HG03045 (cell line): ENCODE measurements at regions not wholly inside any gene's neighbourhood (a gene's known extent, or its start where the extent isn't known, plus 50 kb on each side); places are given as distances from the start of the nearest gene placed in this dataset.

Source experiments
- ATAC-seq: cut with Tn5 transposase; IDR thresholded peaks from one replicate; pipeline ENCODE4 v1.9.1; 2021; ENCODE audit warnings: mild to moderate bottlenecking, moderate library complexity; ENCODE audit not compliant: unreplicated experiment

DNA sequence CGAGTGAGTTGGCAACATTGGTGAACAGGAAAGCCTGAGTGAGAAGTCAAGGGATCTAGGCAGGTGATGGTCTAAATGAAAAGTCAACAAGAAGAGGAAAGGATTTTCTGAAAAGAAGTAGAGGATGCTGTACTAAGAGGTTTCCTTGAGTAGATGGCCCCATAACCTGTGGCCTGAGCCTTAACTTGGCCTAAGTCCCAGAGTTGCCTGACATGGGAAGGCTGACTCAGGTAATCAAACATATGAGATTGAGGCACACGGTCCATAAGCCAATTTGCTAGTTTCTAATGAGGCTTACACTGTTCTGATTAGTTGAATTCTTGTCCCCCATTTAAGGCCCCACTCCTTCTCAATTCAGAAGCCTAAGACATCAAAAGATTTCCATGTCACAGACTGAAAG is 262.5 kb upstream of the LMCD1 start:
- ATAC-seq: no peak

DNA sequence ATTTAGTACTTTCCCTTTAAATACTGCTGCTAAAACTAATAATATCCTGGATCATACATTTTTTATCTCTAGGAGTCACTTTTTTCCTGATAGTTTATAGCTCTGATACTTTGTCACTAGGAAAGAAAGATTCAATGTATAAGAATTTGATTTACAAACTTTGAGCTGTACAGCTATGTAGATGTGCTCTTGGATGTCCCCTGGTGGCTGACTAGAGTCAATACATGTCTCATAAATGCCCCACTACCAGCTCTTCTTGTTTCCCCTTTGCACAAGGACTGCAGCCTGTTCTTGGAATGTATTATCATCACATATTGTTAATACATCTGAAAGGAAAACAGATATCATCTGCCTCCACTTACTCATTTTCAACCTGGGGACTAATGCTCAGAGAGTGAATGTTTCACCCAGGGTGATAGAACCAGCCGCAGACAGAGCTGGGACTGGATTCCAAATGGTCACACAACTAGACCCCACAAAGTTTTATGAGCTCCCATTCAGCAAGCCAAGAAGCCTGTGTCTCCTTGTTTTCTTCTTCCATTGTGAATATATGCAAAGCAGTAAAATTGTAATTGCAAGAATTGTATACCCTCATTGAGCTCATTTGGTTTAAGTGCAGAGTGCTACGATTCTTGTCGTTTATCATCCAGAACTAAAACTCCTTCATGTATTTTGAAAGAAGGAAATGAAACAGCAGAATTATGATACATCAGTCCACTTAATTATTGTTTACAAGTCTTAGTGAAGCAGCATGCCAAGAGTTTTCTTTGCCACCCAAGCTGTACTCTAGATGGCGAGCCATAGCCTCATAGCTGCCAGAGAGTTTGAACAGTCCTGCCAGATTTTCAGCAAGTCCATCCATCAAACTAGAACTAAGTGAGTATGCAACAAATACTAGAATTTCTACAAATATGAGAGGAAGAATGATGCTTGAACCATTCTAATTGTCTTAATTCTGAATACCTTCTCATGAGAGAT is 261.6 kb upstream of the LMCD1 start:
- peak; percentile 87 for ATAC-seq

DNA sequence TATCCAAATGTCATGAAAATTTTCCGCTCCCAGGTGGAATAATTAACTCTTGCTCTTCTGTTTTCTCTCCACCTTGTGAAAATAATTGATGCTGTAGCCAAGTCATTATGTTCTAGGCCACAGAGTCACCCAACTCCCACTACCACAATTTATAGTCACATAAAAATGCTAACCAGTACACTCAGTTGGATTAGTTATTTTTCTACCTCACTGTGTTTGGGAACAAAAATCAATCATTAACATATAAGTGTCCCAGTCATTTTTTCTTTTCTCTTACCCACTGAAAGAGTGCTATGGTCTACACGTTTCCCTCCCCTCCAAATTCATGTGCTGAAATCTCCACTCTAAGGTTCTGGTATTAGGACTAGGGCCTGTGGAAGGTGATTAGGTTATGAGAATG is 255.6 kb upstream of the LMCD1 start:
- ATAC-seq: no peak

DNA sequence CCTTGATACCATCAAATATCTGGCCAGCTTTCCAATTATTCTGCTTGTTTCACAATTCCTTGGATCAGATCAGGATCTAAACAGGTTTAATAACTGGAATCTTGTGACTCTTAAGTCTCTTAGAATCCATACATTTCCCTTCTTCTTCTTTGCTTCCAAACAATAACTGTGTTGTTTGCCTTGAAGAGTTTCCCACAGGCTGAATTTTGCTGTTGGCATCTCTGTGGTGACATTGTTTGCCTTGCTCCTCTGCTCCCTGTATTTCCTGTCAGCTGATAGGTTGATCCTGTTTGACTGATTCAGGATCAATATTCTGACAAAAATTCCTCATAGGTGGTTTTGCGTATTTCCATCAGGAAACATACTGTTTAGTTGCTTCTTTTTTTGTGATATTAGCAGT is 248.4 kb upstream of the LMCD1 start:
- ATAC-seq: no peak

DNA sequence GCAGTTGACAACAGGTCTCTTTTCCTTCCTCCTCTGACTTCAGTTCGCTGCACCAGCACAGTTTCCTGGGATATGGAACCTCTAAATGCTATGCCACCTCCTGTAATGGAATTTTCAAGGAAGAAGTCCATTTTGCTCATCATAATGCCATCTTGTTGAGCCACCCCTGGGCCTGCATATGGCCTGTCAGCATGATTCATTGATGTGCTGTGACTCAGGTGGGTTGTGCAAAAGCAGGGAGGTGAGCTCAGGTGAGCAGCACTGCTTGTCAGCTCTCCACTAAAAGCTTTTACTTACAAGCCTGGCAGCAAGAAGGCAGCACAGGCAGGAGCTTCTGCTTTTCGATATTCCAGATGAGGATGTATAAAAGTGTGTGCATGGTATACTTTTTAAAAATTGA is 247.1 kb upstream of the LMCD1 start:
- no peak for ATAC-seq

DNA sequence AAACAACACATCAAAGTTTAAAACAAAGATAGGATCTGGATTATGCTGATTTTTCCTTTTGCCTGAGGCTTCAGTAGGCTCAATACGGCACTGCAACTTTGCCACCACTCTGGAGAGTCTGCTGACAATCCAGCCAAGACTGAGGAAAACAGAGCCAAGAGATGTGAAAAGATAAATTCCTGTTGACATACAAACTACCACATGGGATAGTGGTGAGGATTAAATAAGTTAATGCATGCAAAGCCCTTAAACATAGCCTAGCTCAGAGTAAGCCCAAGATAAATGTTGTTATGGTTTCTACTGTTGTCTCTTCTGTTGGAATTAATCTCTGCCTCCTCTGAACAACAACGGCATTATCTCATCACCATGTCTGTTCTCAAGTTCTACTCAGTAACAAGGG is 245.9 kb upstream of the LMCD1 start:
- no peak for ATAC-seq

DNA sequence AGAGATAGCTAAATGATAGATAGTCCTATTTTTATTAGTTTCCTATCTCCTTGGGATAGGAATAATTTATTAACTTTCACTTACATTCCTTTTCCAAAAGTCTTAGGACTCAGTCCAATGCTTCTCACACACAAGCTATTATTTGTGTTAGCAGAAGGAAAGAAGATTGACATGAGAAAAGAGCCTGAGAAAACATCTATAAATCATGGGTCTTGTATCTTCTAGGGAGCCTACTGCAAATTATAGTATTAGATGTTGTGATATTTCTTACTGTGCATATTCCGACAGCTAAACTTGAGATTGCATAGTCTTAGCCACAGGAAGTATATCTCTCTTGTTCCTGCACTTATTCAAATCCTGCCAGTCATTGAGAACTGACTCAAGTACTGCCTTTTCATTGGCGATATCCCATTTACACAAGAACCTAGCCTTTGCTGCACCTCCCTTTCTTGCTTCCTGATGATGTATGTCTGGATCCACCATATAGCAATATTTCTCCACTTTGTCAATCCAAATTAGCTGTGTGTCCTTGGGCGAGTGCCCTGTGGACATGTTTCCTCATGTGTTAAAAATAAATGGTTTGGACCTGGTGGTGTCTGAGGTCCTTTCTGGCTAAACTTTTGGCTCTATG is 245.1 kb upstream of the LMCD1 start:
- ATAC-seq: no peak

DNA sequence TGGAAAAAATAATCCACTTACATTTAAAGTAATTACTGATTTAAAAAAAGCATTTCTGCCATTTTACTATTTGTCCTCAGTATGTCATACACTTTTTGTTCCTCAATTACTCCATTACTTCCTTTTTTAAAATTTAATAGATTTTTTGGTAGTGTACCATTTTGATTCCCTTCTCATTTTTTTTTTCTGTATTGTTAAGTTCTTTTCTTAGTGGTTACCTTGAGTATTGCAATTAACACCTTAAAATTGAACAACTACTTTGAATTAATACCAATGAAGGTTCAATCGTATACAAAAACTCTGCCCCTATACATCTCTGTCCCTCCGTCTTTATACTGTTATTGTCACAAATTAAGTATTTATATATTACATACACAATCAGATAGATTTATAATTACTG is 240.6 kb upstream of the LMCD1 start:
- ATAC-seq: no peak

DNA sequence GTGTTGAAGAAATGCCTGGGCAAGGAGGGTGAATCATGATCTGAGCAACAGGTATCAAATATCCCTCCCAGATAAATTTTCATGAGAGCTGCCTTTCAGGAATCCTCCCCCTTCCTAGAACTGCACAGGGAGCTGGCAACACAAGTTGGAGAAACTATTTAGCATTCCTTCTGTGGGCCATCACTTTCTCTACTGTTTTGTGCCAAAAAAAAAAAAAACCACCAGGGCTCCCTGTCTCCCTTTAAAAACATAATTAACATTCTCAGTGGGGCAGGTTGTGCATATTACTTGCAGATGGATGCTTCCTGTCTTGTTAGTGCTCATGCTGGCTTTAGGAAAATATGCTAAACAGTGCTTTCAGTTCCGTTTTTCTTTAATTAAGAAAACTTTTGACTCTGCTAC is 234.9 kb upstream of the LMCD1 start:
- no peak for ATAC-seq

DNA sequence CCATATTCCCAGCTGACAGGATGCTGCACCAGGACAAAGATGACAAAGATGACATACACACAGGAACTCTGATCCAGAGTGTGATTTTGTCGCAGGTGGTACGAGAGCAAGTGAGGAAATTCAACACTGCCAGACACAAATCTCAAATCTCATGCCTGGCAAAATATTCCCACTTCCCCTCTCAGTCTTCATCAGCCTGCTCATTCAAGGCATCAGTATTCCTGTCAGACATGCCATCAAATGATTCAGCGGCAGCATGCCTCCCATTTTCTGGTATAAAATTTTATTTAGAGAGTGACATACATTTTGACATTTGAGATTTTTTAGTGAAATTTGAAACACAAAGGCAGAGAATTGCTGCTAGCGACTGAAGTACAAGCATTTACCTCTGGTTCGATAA is 228.1 kb upstream of the LMCD1 start:
- ATAC-seq: no peak

DNA sequence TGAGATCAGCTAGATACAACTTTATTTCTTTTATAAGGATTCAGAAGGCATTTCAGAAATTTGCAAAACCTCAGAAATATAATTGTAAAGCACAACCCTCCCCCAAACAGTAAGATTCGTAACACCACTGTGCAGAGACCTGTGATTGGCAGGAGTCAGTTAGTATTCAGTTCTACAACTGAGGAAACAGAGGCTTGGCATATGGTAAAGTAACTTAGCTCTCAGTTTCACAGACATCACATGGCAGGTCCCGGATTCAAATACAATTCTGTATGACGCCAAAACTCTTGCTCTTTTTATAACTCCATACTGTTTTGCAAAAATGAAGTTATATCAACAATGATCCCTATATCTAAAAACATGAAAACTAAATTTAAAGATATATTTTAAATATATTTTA is 225.6 kb upstream of the LMCD1 start:
- no peak for ATAC-seq

DNA sequence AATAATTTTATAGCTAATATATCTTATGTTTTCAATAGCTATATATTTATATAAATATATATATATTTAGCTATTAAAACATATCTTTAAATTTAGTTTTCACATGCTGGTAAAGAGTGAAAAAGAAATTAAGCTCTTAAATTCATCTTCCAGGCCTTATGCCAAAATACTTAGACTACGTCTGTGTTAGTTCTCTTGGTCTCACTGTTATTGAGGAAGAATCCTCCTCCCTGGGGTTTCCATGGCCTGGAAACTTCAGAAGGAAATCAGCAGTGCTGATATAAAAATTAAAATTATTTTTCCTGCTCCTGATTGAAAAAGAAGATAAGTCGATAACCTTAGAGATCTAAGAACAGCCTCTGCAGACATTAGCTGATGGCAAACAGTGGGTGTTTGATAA is 225.1 kb upstream of the LMCD1 start:
- ATAC-seq: no peak

DNA sequence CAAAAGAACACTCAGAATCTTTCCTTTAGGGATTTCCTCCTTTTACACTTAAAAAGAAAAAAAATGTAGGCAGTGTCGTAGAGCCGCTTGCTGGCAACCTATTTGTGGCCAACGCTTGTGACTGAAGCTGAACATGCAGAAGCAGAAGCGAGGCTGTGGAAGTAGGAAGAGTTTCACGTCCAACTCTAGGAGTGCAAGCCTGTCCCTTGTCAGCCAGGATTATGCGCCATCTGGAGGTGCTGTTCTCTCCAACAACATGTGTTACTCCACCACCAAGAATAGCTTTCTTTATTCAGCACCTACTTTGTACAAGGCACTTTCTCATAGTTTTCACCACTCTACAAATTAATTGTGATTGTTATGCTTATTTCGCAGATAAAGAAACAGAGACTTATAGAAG is 223.2 kb upstream of the LMCD1 start:
- ATAC-seq: no peak

DNA sequence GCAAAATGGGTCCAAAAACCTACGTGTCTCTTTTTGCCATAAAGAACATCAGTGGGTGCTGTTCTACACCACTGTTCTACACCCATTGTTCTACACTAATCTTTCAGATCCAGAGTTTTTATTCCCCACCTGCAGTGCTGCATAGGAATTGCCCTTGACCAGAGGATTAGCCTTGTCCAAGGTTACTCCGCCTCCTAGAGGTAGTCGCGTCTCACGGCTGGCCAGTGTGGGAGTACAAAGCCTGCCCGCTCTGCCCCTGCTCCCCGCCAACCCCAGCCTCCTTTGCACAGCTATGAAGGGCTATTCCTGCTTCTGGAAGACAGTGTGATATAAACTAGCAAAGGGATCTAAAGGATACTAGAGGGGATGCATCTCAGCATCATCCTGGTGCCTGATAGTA is 222.1 kb upstream of the LMCD1 start:
- no peak for ATAC-seq

DNA sequence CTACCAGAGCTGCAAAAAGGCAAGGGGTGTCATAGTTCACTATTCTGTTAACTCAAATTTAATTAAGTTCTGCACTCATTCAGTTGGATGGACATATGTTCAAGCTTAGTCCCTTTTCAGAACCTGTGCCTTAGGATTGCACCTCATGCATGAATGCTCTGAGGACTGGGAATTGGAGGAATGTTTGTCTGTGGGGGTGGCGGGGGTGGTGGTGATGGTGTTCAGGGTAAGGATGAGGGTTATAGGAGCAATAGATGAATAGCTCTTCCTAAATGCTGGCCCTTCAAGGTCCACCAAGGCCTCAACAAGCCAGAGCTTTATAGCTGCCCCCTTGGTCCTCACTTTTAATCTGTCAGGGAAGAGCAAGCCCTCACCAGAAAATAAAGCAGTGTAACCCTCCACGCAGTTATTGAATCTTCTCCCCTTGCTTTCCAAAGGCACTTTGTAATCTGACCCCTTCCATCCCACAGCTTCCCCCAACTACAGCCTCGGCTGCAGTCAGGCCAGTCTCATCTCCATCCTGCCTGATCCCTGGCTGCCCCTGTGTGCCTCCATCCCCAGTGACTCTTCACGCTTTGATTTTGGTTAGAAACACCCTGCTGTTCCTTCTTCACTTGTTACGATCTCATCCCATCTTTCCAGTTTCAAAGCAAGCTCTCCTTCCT is 221.6 kb upstream of the LMCD1 start:
- no peak for ATAC-seq

DNA sequence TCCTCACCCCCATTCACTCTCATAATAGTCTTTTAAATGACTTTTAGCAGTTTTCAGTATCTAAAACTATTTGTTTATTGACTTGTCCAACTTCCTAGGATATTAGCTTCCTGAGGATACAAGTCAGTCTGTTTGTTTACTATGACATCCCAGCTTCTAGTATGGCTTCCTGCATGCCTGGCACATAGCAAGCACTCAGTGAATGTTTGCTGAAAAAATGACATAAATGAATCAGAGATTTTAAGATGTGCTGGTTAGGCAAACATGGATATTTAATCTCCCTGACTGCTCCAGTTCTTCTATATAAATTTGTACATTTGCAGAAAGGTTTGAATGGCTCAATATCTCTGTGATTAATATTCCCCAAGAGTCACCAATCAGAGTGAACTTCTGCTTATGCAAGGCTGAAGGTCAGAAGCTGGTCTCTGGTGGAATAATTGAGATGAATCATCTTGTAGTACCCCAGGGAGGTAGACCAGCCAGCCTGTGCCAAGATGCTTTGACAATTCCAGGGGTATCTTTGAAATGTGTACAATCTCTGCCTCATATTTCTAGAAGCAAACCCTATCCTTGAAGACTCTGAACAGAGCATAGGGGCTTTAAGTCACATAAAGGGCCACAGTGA is 219.0 kb upstream of the LMCD1 start:
- ATAC-seq: no peak

DNA sequence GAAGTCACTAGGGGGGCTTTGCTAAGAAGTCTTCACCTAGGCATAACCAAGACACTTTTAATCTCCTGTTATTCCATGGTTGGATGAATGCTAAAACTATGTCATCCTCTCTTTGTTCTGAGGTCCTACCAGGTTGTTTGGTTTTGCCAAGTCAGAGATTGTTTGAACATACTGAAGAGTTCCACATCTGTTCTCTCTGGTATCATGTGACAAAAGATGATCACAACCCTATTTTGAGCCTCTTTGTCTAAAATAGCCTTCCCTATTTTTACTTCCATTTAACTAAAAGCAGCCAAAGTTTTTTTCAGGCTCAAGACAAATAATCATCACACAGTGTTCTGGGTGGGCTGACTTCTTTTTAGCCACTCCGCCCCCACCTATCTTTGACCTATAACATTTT is 218.4 kb upstream of the LMCD1 start:
- no peak for ATAC-seq

DNA sequence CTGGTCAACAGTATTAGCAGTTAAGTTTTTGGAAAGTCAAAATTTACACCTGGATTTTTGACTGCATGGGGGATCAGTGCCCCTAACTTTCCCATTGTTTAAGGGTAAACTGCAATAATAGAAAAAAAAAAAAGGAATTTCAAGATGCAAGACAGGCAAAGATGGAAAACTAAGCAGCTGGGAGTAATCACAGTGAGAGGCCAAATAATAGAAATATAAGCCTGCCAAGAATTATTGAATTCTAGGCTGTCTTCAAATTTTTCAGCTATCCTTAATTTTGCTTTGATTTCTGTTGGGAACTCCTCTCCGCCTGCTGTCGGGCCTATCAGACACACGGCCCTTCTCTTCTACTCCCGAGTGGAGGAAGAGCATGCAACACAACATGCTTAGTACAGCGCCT is 215.5 kb upstream of the LMCD1 start:
- ATAC-seq: no peak

DNA sequence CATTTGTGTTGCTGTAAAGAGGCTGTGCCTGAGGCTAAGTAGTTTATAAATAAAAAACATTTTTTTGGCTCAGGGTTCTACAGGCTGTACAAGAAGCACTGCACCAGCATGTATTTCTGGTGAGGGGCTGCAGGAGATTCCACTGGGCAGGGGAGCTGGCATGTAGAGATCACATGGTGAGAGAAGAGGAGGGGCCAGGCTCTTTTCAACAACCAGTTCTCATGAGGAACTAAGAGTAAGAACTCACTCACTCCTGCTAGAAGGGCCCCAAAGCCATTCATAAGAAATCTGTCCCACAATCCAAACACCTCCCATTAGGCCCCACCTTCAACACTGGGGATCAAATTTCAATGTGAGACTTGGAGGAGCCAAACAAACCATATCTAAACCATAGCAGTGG is 214.9 kb upstream of the LMCD1 start:
- no peak for ATAC-seq

DNA sequence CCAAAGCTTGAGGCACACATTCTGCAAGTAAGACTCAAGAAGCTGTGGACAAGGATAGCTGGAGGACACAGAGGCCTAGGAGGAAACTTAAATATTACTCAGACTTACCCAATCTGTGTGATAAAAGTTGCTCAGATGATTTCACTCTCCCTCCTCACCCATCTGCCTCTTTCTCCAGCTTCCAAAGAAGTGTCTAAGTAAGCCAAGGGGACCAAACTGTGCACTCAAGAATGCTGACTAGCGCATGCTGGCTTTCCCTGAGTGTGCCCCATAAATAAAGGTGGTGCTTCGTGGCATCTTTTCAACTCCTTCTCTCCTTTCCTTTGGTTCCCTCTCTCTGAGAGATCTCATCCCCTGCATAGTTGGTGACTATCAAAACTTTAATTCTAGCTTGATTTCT is 211.0 kb upstream of the LMCD1 start:
- ATAC-seq: no peak

DNA sequence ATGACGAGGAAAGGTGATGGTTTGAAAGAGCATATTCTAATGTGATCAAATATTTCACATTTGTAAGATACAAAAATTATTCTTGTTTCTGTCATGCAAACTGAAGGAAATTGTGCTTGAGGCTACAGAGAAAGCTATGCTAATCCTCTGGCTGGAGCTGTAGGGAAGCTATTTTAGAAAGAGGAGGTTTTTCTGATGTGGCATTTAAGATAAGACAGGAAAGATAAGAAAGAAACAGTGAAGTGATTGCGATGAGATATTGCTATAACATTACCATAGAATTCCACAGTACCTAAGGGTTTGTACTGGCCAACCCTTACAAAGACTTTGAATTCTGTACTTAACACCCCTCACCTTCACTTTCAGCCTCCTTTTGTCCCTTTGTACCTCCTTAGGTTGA is 205.2 kb upstream of the LMCD1 start:
- ATAC-seq: no peak
